ENCODE measurements at regions not wholly inside any gene's neighbourhood (a gene's known extent, or its start where the extent isn't known, plus 50 kb on each side); places are given as distances from the start of the nearest gene placed in this dataset.

GRCh38 chr13:109843695-109844094 is 57.3 kb upstream of the IRS2 start:
- H3K4me3 ChIP-seq (ENCODE audit: low read length in 2 of 2), result no peak overlapping the region
- no CpG with 5 or more reads among the region's 8 CpGs for WGBS, 2 donors (ENCODE audit: extremely low coverage in 2 of 2, insufficient read length in 2 of 2, insufficient replicate concordance in 1 of 2)

GRCh38 chr13:109842212-109842920 is 56.0 kb upstream of the IRS2 start:
- H3K9ac ChIP-seq (ENCODE audit: low read depth, low read length, poor library complexity), result no peak overlapping the region
- H4K8ac ChIP-seq (ENCODE audit: low read depth, low read length), result no peak overlapping the region
- no peak overlapping the region for H2BK5ac ChIP-seq (ENCODE audit: low read length)
- H3K23ac ChIP-seq (ENCODE audit: low read depth, low read length, poor library complexity), result no peak overlapping the region
- H2AFZ ChIP-seq (ENCODE audit: low read length), result no peak overlapping the region
- no peak overlapping the region for H3K4ac ChIP-seq (ENCODE audit: low read length)
- no peak overlapping the region for H3K14ac ChIP-seq (ENCODE audit: low read length)
- H3K79me1 ChIP-seq (ENCODE audit: low read depth, low read length), result no peaks in the 10 kb centered on the region
- no peak overlapping the region for H3K27ac ChIP-seq (replicated peaks; ENCODE audit: low read length)
- DNase-seq (ENCODE audit: low spot score), result no peak
- H3K9me3 ChIP-seq (replicated peaks in 1 of 2; ENCODE audit: control insufficient read depth in 2 of 2, insufficient read depth in 1 of 2, low read depth in 1 of 2, low read length in 2 of 2), result no peaks in the 10 kb centered on the region
- H3K18ac ChIP-seq (ENCODE audit: low read length), result no peak overlapping the region
- peaks cover 2 to 10% of the 10 kb centered on the region in 2 donors for H3K4me1 ChIP-seq (ENCODE audit: control insufficient read depth in 2 of 2, insufficient read depth in 1 of 2, low read depth in 1 of 2, low read length in 2 of 2)
- H2BK120ac ChIP-seq (ENCODE audit: low read depth, low read length), result no peak overlapping the region
- H3K4me3 ChIP-seq (ENCODE audit: low read length in 2 of 2), result no peak overlapping the region
- H2BK12ac ChIP-seq (ENCODE audit: low read length), result no peak overlapping the region
- no peak overlapping the region for H2AK5ac ChIP-seq (ENCODE audit: low read depth, low read length)
- WGBS, 2 donors (ENCODE audit: extremely low coverage in 2 of 2, insufficient read length in 2 of 2, insufficient replicate concordance in 1 of 2), result no CpG with 5 or more reads among the region's 6 CpGs
- H4K91ac ChIP-seq (ENCODE audit: low read depth, low read length, poor library complexity), result no peak overlapping the region
- H3K36me3 ChIP-seq (replicated peaks in 1 of 2; ENCODE audit: control insufficient read depth in 2 of 2, insufficient read depth in 2 of 2, low read length in 2 of 2), result no peaks in the 10 kb centered on the region
- peaks cover 0 to 85% (median 4%) of the 10 kb centered on the region in 3 experiments for H3K27me3 ChIP-seq (ENCODE audit: control insufficient read depth in 3 of 3, insufficient read depth in 3 of 3, low read depth in 1 of 3, low read length in 3 of 3)
- H2BK15ac ChIP-seq (ENCODE audit: low read length), result no peak overlapping the region
- H3K4me2 ChIP-seq (ENCODE audit: insufficient read depth, low read length, poor library complexity, severe bottlenecking), result no peak overlapping the region

More at GRCh38 chr13:109843695-109844094, 57.3 kb upstream of the IRS2 start:
- Histone ChIP-seq H2BK120ac (ENCODE audit: low read depth, low read length) (no peak overlapping the region), H3K27me3 (ENCODE audit: control insufficient read depth in 3 of 3, insufficient read depth in 3 of 3, low read depth in 1 of 3, low read length in 3 of 3) (peaks cover 0 to 83% (median 2%) of the 10 kb centered on the region in 3 experiments), H4K91ac (ENCODE audit: low read depth, low read length, poor library complexity) (no peak overlapping the region), H3K79me1 (ENCODE audit: low read depth, low read length) (no peaks in the 10 kb centered on the region), H3K14ac (ENCODE audit: low read length) (no peak overlapping the region), H3K18ac (ENCODE audit: low read length) (no peak overlapping the region), H2BK12ac (ENCODE audit: low read length) (no peak overlapping the region), H2AK5ac (ENCODE audit: low read depth, low read length) (no peak overlapping the region), H3K23ac (ENCODE audit: low read depth, low read length, poor library complexity) (no peak overlapping the region), H3K36me3 (replicated peaks in 1 of 2; ENCODE audit: control insufficient read depth in 2 of 2, insufficient read depth in 2 of 2, low read length in 2 of 2) (no peaks in the 10 kb centered on the region), H3K27ac (replicated peaks; ENCODE audit: low read length) (no peak overlapping the region), H2AFZ (ENCODE audit: low read length) (no peak overlapping the region), H2BK15ac (ENCODE audit: low read length) (no peak overlapping the region), H4K8ac (ENCODE audit: low read depth, low read length) (no peak overlapping the region), H3K9ac (ENCODE audit: low read depth, low read length, poor library complexity) (no peak overlapping the region), H2BK5ac (ENCODE audit: low read length) (no peak overlapping the region), H3K4me1 (ENCODE audit: control insufficient read depth in 2 of 2, insufficient read depth in 1 of 2, low read depth in 1 of 2, low read length in 2 of 2) (peaks cover 2 to 10% of the 10 kb centered on the region in 2 donors), H3K4me2 (ENCODE audit: insufficient read depth, low read length, poor library complexity, severe bottlenecking) (no peak overlapping the region), H3K9me3 (replicated peaks in 1 of 2; ENCODE audit: control insufficient read depth in 2 of 2, insufficient read depth in 1 of 2, low read depth in 1 of 2, low read length in 2 of 2) (no peaks in the 10 kb centered on the region), H3K4ac (ENCODE audit: low read length) (no peak overlapping the region)
- no peak for DNase-seq (ENCODE audit: low spot score)

- no peak overlapping the region for H2AK5ac ChIP-seq (ENCODE audit: low read depth, low read length)
- H3K79me1 ChIP-seq (ENCODE audit: low read depth, low read length), result no peaks in the 10 kb centered on the region
- WGBS, 2 donors (ENCODE audit: extremely low coverage in 2 of 2, insufficient read length in 2 of 2, insufficient replicate concordance in 1 of 2), result no CpG with 5 or more reads among the region's 4 CpGs
- H4K91ac ChIP-seq (ENCODE audit: low read depth, low read length, poor library complexity), result no peak overlapping the region
- H2BK120ac ChIP-seq (ENCODE audit: low read depth, low read length), result no peak overlapping the region
- H2AFZ ChIP-seq (ENCODE audit: low read length), result no peak overlapping the region
- H2BK15ac ChIP-seq (ENCODE audit: low read length), result no peak overlapping the region
- no peaks in the 10 kb centered on the region for H3K36me3 ChIP-seq (replicated peaks in 1 of 2; ENCODE audit: control insufficient read depth in 2 of 2, insufficient read depth in 2 of 2, low read length in 2 of 2)
- H3K14ac ChIP-seq (ENCODE audit: low read length), result no peak overlapping the region
- H2BK5ac ChIP-seq (ENCODE audit: low read length), result no peak overlapping the region
- peaks cover 2 to 12% of the 10 kb centered on the region in 2 donors for H3K4me1 ChIP-seq (ENCODE audit: control insufficient read depth in 2 of 2, insufficient read depth in 1 of 2, low read depth in 1 of 2, low read length in 2 of 2)
- DNase-seq (ENCODE audit: low spot score), result no peak
- no peak overlapping the region for H3K18ac ChIP-seq (ENCODE audit: low read length)
- H4K8ac ChIP-seq (ENCODE audit: low read depth, low read length), result no peak overlapping the region
- H3K4me2 ChIP-seq (ENCODE audit: insufficient read depth, low read length, poor library complexity, severe bottlenecking), result no peak overlapping the region
- no peak overlapping the region for H3K4ac ChIP-seq (ENCODE audit: low read length)
- H3K4me3 ChIP-seq (ENCODE audit: low read length in 2 of 2), result no peak overlapping the region
- H3K23ac ChIP-seq (ENCODE audit: low read depth, low read length, poor library complexity), result no peak overlapping the region
- peaks cover 0 to 82% (median 4%) of the 10 kb centered on the region in 3 experiments for H3K27me3 ChIP-seq (ENCODE audit: control insufficient read depth in 3 of 3, insufficient read depth in 3 of 3, low read depth in 1 of 3, low read length in 3 of 3)
- H3K27ac ChIP-seq (replicated peaks; ENCODE audit: low read length), result no peak overlapping the region
- H3K9me3 ChIP-seq (replicated peaks in 1 of 2; ENCODE audit: control insufficient read depth in 2 of 2, insufficient read depth in 1 of 2, low read depth in 1 of 2, low read length in 2 of 2), result no peaks in the 10 kb centered on the region
- H3K9ac ChIP-seq (ENCODE audit: low read depth, low read length, poor library complexity), result no peak overlapping the region
- no peak overlapping the region for H2BK12ac ChIP-seq (ENCODE audit: low read length)
Measured at GRCh38 chr13:109840893-109841287, 54.5 kb upstream of the IRS2 start.

- no peaks in the 10 kb centered on the region for H3K79me1 ChIP-seq (ENCODE audit: low read depth, low read length)
- no peak overlapping the region for H4K91ac ChIP-seq (ENCODE audit: low read depth, low read length, poor library complexity)
- no peak overlapping the region for H3K18ac ChIP-seq (ENCODE audit: low read length)
- H4K8ac ChIP-seq (ENCODE audit: low read depth, low read length), result no peak overlapping the region
- DNase-seq (ENCODE audit: low spot score), result peak; percentile 32
- H3K9ac ChIP-seq (ENCODE audit: low read depth, low read length, poor library complexity), result no peak overlapping the region
- H2BK120ac ChIP-seq (ENCODE audit: low read depth, low read length), result no peak overlapping the region
- no CpG with 5 or more reads among the region's 9 CpGs for WGBS, 2 donors (ENCODE audit: extremely low coverage in 2 of 2, insufficient read length in 2 of 2, insufficient replicate concordance in 1 of 2)
- no peak overlapping the region for H3K4me2 ChIP-seq (ENCODE audit: insufficient read depth, low read length, poor library complexity, severe bottlenecking)
- H3K27me3 ChIP-seq (ENCODE audit: control insufficient read depth in 3 of 3, insufficient read depth in 3 of 3, low read depth in 1 of 3, low read length in 3 of 3), result peaks cover 0 to 81% (median 4%) of the 10 kb centered on the region in 3 experiments
- H3K4me1 ChIP-seq (ENCODE audit: control insufficient read depth in 2 of 2, insufficient read depth in 1 of 2, low read depth in 1 of 2, low read length in 2 of 2), result peaks cover 2 to 12% of the 10 kb centered on the region in 2 donors
- H3K23ac ChIP-seq (ENCODE audit: low read depth, low read length, poor library complexity), result no peak overlapping the region
- H3K4me3 ChIP-seq (ENCODE audit: low read length in 2 of 2), result no peak overlapping the region
- H3K14ac ChIP-seq (ENCODE audit: low read length), result no peak overlapping the region
- no peak overlapping the region for H2BK15ac ChIP-seq (ENCODE audit: low read length)
- no peaks in the 10 kb centered on the region for H3K9me3 ChIP-seq (replicated peaks in 1 of 2; ENCODE audit: control insufficient read depth in 2 of 2, insufficient read depth in 1 of 2, low read depth in 1 of 2, low read length in 2 of 2)
- H2BK12ac ChIP-seq (ENCODE audit: low read length), result no peak overlapping the region
- no peak overlapping the region for H2AK5ac ChIP-seq (ENCODE audit: low read depth, low read length)
- no peak overlapping the region for H2BK5ac ChIP-seq (ENCODE audit: low read length)
- H3K36me3 ChIP-seq (replicated peaks in 1 of 2; ENCODE audit: control insufficient read depth in 2 of 2, insufficient read depth in 2 of 2, low read length in 2 of 2), result no peaks in the 10 kb centered on the region
- H2AFZ ChIP-seq (ENCODE audit: low read length), result no peak overlapping the region
- no peak overlapping the region for H3K27ac ChIP-seq (replicated peaks; ENCODE audit: low read length)
- no peak overlapping the region for H3K4ac ChIP-seq (ENCODE audit: low read length)
Measured at GRCh38 chr13:109840201-109840892, 54.0 kb upstream of the IRS2 start.
